ENCODE measurements at regions not wholly inside any gene's neighbourhood (a gene's known extent, or its start where the extent isn't known, plus 50 kb on each side); places are given as distances from the start of the nearest gene placed in this dataset.
"Not testable (repeated sequence)": the region's sequence is repeated elsewhere in the genome, so short reads cannot be mapped to it uniquely, and the experiment has no call there.

- intact Hi-C loops (cut with micrococcal nuclease) = no loop called here
- no peaks in the 10 kb centered on the region for H3K4me1 ChIP-seq
- no peak for TF ChIP-seq CTCF (IDR thresholded peaks at IDR 0.05; ENCODE audit: borderline replicate concordance)
- no peak overlapping the region for H3K27ac ChIP-seq (replicated peaks)
- H3K36me3 ChIP-seq = no peaks in the 10 kb centered on the region
- DNase-seq = no peak
- H3K27me3 ChIP-seq (ENCODE audit: low read depth) = no peaks in the 10 kb centered on the region
- H3K4me3 ChIP-seq = no peak overlapping the region
- no peaks in the 10 kb centered on the region for H3K9me3 ChIP-seq (replicated peaks)
Observed at GRCh38 chr4:28101583-28101982, 1240.9 kb downstream of the STIM2 start.

- H3K27ac ChIP-seq (replicated peaks) = no peak overlapping the region
- H3K9me3 ChIP-seq (replicated peaks) = no peaks in the 10 kb centered on the region
- DNase-seq = no peak
- intact Hi-C loops (cut with micrococcal nuclease) = no loop called here
- H3K4me1 ChIP-seq = no peaks in the 10 kb centered on the region
- H3K36me3 ChIP-seq = no peaks in the 10 kb centered on the region
- H3K27me3 ChIP-seq (ENCODE audit: low read depth) = no peaks in the 10 kb centered on the region
- no peak overlapping the region for H3K4me3 ChIP-seq
- no peak for TF ChIP-seq CTCF (IDR thresholded peaks at IDR 0.05; ENCODE audit: borderline replicate concordance)
Observed at GRCh38 chr4:28105271-28105859, 1244.7 kb downstream of the STIM2 start.

GRCh38 chr4:28106155-28106554, 1245.5 kb downstream of the STIM2 start:
- intact Hi-C loops (cut with micrococcal nuclease) = no loop called here
- Histone ChIP-seq H3K27ac (replicated peaks) (no peak overlapping the region), H3K36me3 (no peaks in the 10 kb centered on the region), H3K4me1 (no peaks in the 10 kb centered on the region), H3K4me3 (no peak overlapping the region), H3K9me3 (replicated peaks) (no peaks in the 10 kb centered on the region), H3K27me3 (ENCODE audit: low read depth) (no peaks in the 10 kb centered on the region)
- no peak for TF ChIP-seq CTCF (IDR thresholded peaks at IDR 0.05; ENCODE audit: borderline replicate concordance)
- DNase-seq = no peak

- Histone ChIP-seq H3K27ac (replicated peaks) (no peak overlapping the region), H3K27me3 (ENCODE audit: low read depth) (no peaks in the 10 kb centered on the region), H3K4me1 (no peaks in the 10 kb centered on the region), H3K4me3 (no peak overlapping the region), H3K36me3 (no peaks in the 10 kb centered on the region), H3K9me3 (replicated peaks) (no peaks in the 10 kb centered on the region)
- no peak for DNase-seq
- intact Hi-C loops (cut with micrococcal nuclease) = no loop called here
- no peak for TF ChIP-seq CTCF (IDR thresholded peaks at IDR 0.05; ENCODE audit: borderline replicate concordance)
Observed at GRCh38 chr4:28109801-28110200, 1249.2 kb downstream of the STIM2 start.

- DNase-seq; H3K27ac ChIP-seq (replicated peaks); H3K36me3 ChIP-seq; H3K4me3 ChIP-seq; H3K4me1 ChIP-seq; H3K9me3 ChIP-seq (replicated peaks); intact Hi-C loops (cut with micrococcal nuclease); H3K27me3 ChIP-seq (ENCODE audit: low read depth): not testable (repeated sequence)
Observed at GRCh38 chr4:28112691-28113335, 1252.2 kb downstream of the STIM2 start.

GRCh38 chr4:28113586-28113985, 1252.9 kb downstream of the STIM2 start:
- not testable (repeated sequence) for H3K36me3 ChIP-seq

GRCh38 chr4:28116526-28117083, 1256.0 kb downstream of the STIM2 start:
- H3K4me3 ChIP-seq; H3K9me3 ChIP-seq (replicated peaks); H3K27ac ChIP-seq (replicated peaks); H3K4me1 ChIP-seq; H3K27me3 ChIP-seq (ENCODE audit: low read depth); intact Hi-C loops (cut with micrococcal nuclease); DNase-seq; H3K36me3 ChIP-seq: not testable (repeated sequence)

More at GRCh38 chr4:28113586-28113985, 1252.9 kb downstream of the STIM2 start:
- H3K9me3 ChIP-seq (replicated peaks); H3K4me1 ChIP-seq; H3K27ac ChIP-seq (replicated peaks); DNase-seq; intact Hi-C loops (cut with micrococcal nuclease); H3K4me3 ChIP-seq; H3K27me3 ChIP-seq (ENCODE audit: low read depth): not testable (repeated sequence)
